B cell (primary cell): ENCODE measurements at regions not wholly inside any gene's neighbourhood (a gene's known extent, or its start where the extent isn't known, plus 50 kb on each side); places are given as distances from the start of the nearest gene placed in this dataset.

Experiments used
- ATAC-seq: fragments of 200-7000 bp; cut with Tn5 transposase; one replicate; pipeline ENCODE4 v1.10.0; 2021; ENCODE audit warnings: low read depth, mild to moderate bottlenecking, moderate number of reproducible peaks, moderate library complexity
- CTCF ChIA-PET: fragments of 350-600 bp; sonication (Branson Sonifier 250); formaldehyde crosslinking; loops from one replicate; lab custom pipeline; 2021; ENCODE audit warnings: antibody characterized with exemption, inconsistent platforms; lab: Charles Lee
- POLR2A ChIA-PET: fragments of 350-600 bp; sonication (Branson Sonifier 250); formaldehyde crosslinking; loops from one replicate; lab custom pipeline; 2021; ENCODE audit warnings: antibody characterized with exemption; lab: Charles Lee
- DNase-seq: peaks from one replicate; pipeline ENCODE4 v3.0.0; 2013
- H2AFZ ChIP-seq: 2 replicates; pipeline ENCODE4 v1.6.1; 2012; ENCODE audit warnings: mild to moderate bottlenecking, low read depth, low read length; ENCODE audit not compliant: insufficient read depth, poor library complexity, severe bottlenecking
- H3K27ac ChIP-seq, 2 donors: 1 replicate in 1 of 2; 2 replicates in 1 of 2; pipeline ENCODE4 v1.5.1; 2012 to 2013; ENCODE audit warnings: low read length in 2 of 2, mild to moderate bottlenecking in 2 of 2, moderate library complexity in 1 of 2
- H3K27me3 ChIP-seq, 4 experiments: fragments of 200-600 bp in 1 of 4; sonication (generic) in 1 of 4; replicated peaks in 1 of 4; 1 replicate in 2 of 4; 2 replicates in 2 of 4; pipeline versions ENCODE4 v1.6.1 to v1.7.0; 2013 to 2016; ENCODE audit warnings: low read length in 3 of 4, mild to moderate bottlenecking in 2 of 4, mixed read lengths in 1 of 4, moderate library complexity in 1 of 4; ENCODE audit not compliant: insufficient read depth in 4 of 4, control insufficient read depth in 3 of 4; ENCODE audit errors: control extremely low read depth in 1 of 4
- H3K36me3 ChIP-seq, 2 experiments: replicated peaks in 1 of 2; 1 replicate in 1 of 2; 2 replicates in 1 of 2; pipeline versions ENCODE4 v1.6.1 to v1.7.1; 2013; ENCODE audit warnings: low read length in 1 of 2; ENCODE audit not compliant: insufficient read depth in 2 of 2, control insufficient read depth in 1 of 2; ENCODE audit errors: control extremely low read depth in 1 of 2, extremely low read depth in 1 of 2
- H3K4me1 ChIP-seq, 2 donors: fragments of 200-600 bp in 1 of 2; sonication (generic) in 1 of 2; 1 replicate in 1 of 2; 2 replicates in 1 of 2; pipeline versions ENCODE4 v1.5.1 to v1.6.1; 2013 to 2017; ENCODE audit warnings: low read length in 2 of 2; ENCODE audit not compliant: control insufficient read depth in 2 of 2, insufficient read depth in 2 of 2
- H3K4me2 ChIP-seq: replicated peaks from 2 replicates; pipeline ENCODE3; 2012; ENCODE audit warnings: mild to moderate bottlenecking, low read depth, low read length; ENCODE audit not compliant: poor library complexity, severe bottlenecking
- H3K4me3 ChIP-seq, 5 experiments: fragments of 200-600 bp in 1 of 5; sonication (generic) in 1 of 5; 1 replicate in 3 of 5; 2 replicates in 2 of 5; pipeline versions ENCODE4 v1.5.1 to v1.7.0; 2011 to 2016; ENCODE audit warnings: low read length in 4 of 5, mild to moderate bottlenecking in 4 of 5, low read depth in 2 of 5, control low read depth in 1 of 5, moderate library complexity in 1 of 5; ENCODE audit not compliant: insufficient read depth in 1 of 5; ENCODE audit errors: control extremely low read depth in 1 of 5, extremely low read depth in 1 of 5
- H3K79me2 ChIP-seq: fragments of 200-600 bp; sonication (generic); one replicate; pipeline ENCODE4 v1.6.0; 2016; ENCODE audit warnings: low read length; ENCODE audit not compliant: control insufficient read depth, insufficient read depth
- H3K9ac ChIP-seq: fragments of 200-600 bp; sonication (generic); 2 replicates; pipeline ENCODE4 v1.6.1; 2017; ENCODE audit warnings: mild to moderate bottlenecking, low read length, moderate library complexity
- H3K9me3 ChIP-seq, 3 donors: one replicate each; pipeline versions ENCODE4 v1.6.1 to v1.7.1; 2013; ENCODE audit warnings: low read length in 2 of 3; ENCODE audit not compliant: control insufficient read depth in 2 of 3, insufficient read depth in 1 of 3; ENCODE audit errors: control extremely low read depth in 1 of 3
- H4K20me1 ChIP-seq: 2 replicates; pipeline ENCODE4 v1.6.0; 2012; ENCODE audit warnings: mild to moderate bottlenecking, low read length; ENCODE audit not compliant: insufficient read depth, control insufficient read depth, poor library complexity, severe bottlenecking
- H3K27ac Mint-ChIP-seq: one replicate; pipeline ENCODE4 v1.8.0; 2021; ENCODE audit warnings: mixed read lengths
- H3K27me3 Mint-ChIP-seq: one replicate; pipeline ENCODE4 v1.8.0; 2021; ENCODE audit warnings: mixed read lengths
- H3K4me1 Mint-ChIP-seq: one replicate; pipeline ENCODE4 v1.8.0; 2021; ENCODE audit warnings: mixed read lengths
- H3K4me3 Mint-ChIP-seq: one replicate; pipeline ENCODE4 v1.8.0; 2021; ENCODE audit warnings: mixed read lengths
- H3K9me3 Mint-ChIP-seq: one replicate; pipeline ENCODE4 v1.8.0; 2022; ENCODE audit warnings: mixed read lengths; ENCODE audit not compliant: insufficient read depth
- CTCF ChIP-seq: fragments of 200-600 bp; IDR thresholded peaks from one replicate; pipeline ENCODE4 v1.8.0; 2022; ENCODE audit warnings: antibody characterized with exemption, mild to moderate bottlenecking
- EZH2 ChIP-seq: IDR thresholded peaks from 2 replicates; pipeline ENCODE4 v1.6.1; 2012; ENCODE audit warnings: borderline replicate concordance, low read depth, mild to moderate bottlenecking, moderate library complexity, low read length; ENCODE audit not compliant: insufficient read depth, poor library complexity, severe bottlenecking
- WGBS: methylation state at CpG from one replicate; pipeline ENCODE4 v1.1.5; 2013; ENCODE audit warnings: missing lambda C conversion rate; ENCODE audit not compliant: insufficient coverage; 5-methylcytosine and 5-hydroxymethylcytosine counted together
- intact Hi-C: fragments of 100-400 bp; cut with micrococcal nuclease; formaldehyde crosslinking; loops from one replicate; pipeline ENCODE4 v1.10.0; 2022

- ATAC-seq: no peak
- H2AFZ ChIP-seq: no peak overlapping the region
- no peaks in the 10 kb centered on the region for H4K20me1 ChIP-seq
- intact Hi-C loops: no loop called here
- H3K9me3 ChIP-seq: peaks cover 0 to 3% (median 1%) of the 10 kb centered on the region in 3 donors
- no peak overlapping the region for H3K9ac ChIP-seq
- no peaks in the 10 kb centered on the region for H3K4me1 ChIP-seq
- H3K27me3 Mint-ChIP-seq: no peaks in the 10 kb centered on the region
- H3K4me1 Mint-ChIP-seq: no peaks in the 10 kb centered on the region
- peaks cover 2% of the 10 kb centered on the region for H3K9me3 Mint-ChIP-seq
- H3K27me3 ChIP-seq: no peaks in the 10 kb centered on the region
- no peak overlapping the region for H3K27ac Mint-ChIP-seq
- H3K79me2 ChIP-seq: no peaks in the 10 kb centered on the region
- no peak overlapping the region for H3K4me2 ChIP-seq
- no peak for TF ChIP-seq CTCF
- no peak for TF ChIP-seq EZH2
- ChIA-PET CTCF (no interaction called here), POLR2A (no interaction called here)
- 94% methylated on average over 3 of the region's 4 CpGs for WGBS
- H3K27ac ChIP-seq: no peak overlapping the region
- H3K4me3 Mint-ChIP-seq: no peak overlapping the region
- H3K36me3 ChIP-seq: no peaks in the 10 kb centered on the region
- no peak for DNase-seq
- H3K4me3 ChIP-seq: no peak overlapping the region
These were observed 1615.4 kb downstream of the EFNB2 start for GRCh38 chr13:104920091-104920490.

GRCh38 chr13:104900191-104900817 lies 1635.2 kb downstream of the EFNB2 start:
- DNase-seq: no peak
- Histone ChIP-seq H3K9me3 (no peaks in the 10 kb centered on the region), H4K20me1 (no peaks in the 10 kb centered on the region), H3K4me1 (no peaks in the 10 kb centered on the region), H3K4me3 (no peak overlapping the region), H3K27me3 (no peaks in the 10 kb centered on the region), H3K9ac (no peak overlapping the region), H3K36me3 (no peaks in the 10 kb centered on the region), H3K79me2 (no peaks in the 10 kb centered on the region), H3K27ac (no peak overlapping the region), H3K4me2 (no peak overlapping the region), H2AFZ (no peak overlapping the region)
- ATAC-seq: no peak
- Mint-ChIP-seq H3K27ac (no peak overlapping the region), H3K4me1 (no peaks in the 10 kb centered on the region), H3K27me3 (no peaks in the 10 kb centered on the region), H3K4me3 (no peak overlapping the region), H3K9me3 (no peaks in the 10 kb centered on the region)
- ChIA-PET POLR2A (no interaction called here), CTCF (interaction anchor here (0.6 kb wide), 1 partner anchor 1597 kb away, joined by 3 read pairs; no protein-coding TSS in a partner anchor)
- no peak for TF ChIP-seq CTCF
- TF ChIP-seq EZH2: no peak
- WGBS: no CpG with 5 or more reads among the region's 1 CpG
- intact Hi-C loops: no loop called here
